ENCODE measurements at regions not wholly inside any gene's neighbourhood (a gene's known extent, or its start where the extent isn't known, plus 50 kb on each side); places are given as distances from the start of the nearest gene placed in this dataset.

GRCh38 chr6:166046982-166047381, 120.7 kb downstream of the TBXT start:
- no peak for TF ChIP-seq CTCF (IDR thresholded peaks at IDR 0.05)
- TF ChIP-seq ZFX (IDR thresholded peaks at IDR 0.05; ENCODE audit: borderline replicate concordance) = no peak
